ENCODE measurements at regions not wholly inside any gene's neighbourhood (a gene's known extent, or its start where the extent isn't known, plus 50 kb on each side); places are given as distances from the start of the nearest gene placed in this dataset.

GRCh38 chr5:165627548-165628170 lies 2122.2 kb downstream of the MAT2B start:
- Mint-ChIP-seq H3K4me1 (no peaks in the 10 kb centered on the region), H3K27me3 (no peaks in the 10 kb centered on the region), H3K27ac (no peak overlapping the region), H3K36me3 (no peaks in the 10 kb centered on the region), H3K9me3 (peaks cover 10% of the 10 kb centered on the region), H3K4me3 (no peak overlapping the region)
- no peak for DNase-seq

DNA sequence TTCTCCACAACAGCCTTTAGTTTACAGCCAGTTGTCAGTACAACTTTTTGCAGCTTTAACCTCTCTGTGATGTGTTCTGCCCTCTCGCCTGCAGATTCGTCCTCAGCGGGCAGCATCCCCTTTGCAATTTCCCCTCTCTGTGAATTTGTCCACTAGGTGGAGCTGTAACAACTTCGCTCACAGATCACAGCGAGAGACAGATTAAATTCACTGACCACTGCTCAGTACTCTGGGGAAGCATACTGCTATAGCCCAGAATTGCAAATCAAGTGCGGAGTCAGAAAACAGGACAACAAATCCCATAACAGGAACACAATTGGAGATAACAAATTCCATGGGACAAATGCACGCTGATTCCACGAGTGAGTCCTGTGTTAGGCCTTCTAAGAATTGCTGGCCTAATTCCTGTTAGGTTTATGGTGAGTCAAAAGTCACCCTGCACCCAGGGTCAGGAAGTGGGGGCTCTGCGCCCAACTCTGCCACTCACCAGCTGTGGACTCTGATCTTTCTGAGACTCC lies 2124.9 kb downstream of the MAT2B start:
- Mint-ChIP-seq H3K27me3 (no peaks in the 10 kb centered on the region), H3K4me1 (no peaks in the 10 kb centered on the region), H3K9me3 (peaks cover 3% of the 10 kb centered on the region), H3K4me3 (no peak overlapping the region), H3K27ac (no peak overlapping the region), H3K36me3 (no peaks in the 10 kb centered on the region)
- DNase-seq = peak; percentile 1

GRCh38 chr5:165631235-165631634 lies 2125.8 kb downstream of the MAT2B start:
- Mint-ChIP-seq H3K27me3 (no peaks in the 10 kb centered on the region), H3K36me3 (no peaks in the 10 kb centered on the region), H3K9me3 (peaks cover 3% of the 10 kb centered on the region), H3K4me3 (no peak overlapping the region), H3K27ac (no peak overlapping the region), H3K4me1 (no peaks in the 10 kb centered on the region)
- no peak for DNase-seq

DNA sequence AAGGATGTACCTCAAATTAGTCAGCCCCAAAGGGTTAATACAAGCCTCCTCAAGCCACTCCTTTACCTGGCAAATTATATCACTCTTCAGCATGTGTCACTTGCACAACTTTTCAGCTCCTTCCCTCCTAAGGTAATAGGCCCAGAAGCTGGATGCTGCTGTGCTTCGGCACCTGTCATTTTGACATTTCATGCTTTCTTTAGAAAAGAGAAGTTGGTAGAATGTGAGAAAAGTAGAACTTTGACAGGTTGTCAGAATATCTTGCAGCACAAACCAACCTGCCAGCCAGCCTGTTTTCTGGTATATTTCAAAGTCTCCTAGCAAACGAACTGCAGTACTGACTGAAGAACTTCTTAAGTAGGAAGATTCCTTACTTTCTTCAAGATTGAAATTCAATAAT lies 2136.9 kb downstream of the MAT2B start:
- H3K27ac Mint-ChIP-seq = no peak overlapping the region
- DNase-seq = no peak
- H3K36me3 Mint-ChIP-seq = no peaks in the 10 kb centered on the region
- H3K4me3 Mint-ChIP-seq = no peak overlapping the region
- no peaks in the 10 kb centered on the region for H3K27me3 Mint-ChIP-seq
- H3K4me1 Mint-ChIP-seq = no peaks in the 10 kb centered on the region
- H3K9me3 Mint-ChIP-seq = peaks cover 6% of the 10 kb centered on the region

DNA sequence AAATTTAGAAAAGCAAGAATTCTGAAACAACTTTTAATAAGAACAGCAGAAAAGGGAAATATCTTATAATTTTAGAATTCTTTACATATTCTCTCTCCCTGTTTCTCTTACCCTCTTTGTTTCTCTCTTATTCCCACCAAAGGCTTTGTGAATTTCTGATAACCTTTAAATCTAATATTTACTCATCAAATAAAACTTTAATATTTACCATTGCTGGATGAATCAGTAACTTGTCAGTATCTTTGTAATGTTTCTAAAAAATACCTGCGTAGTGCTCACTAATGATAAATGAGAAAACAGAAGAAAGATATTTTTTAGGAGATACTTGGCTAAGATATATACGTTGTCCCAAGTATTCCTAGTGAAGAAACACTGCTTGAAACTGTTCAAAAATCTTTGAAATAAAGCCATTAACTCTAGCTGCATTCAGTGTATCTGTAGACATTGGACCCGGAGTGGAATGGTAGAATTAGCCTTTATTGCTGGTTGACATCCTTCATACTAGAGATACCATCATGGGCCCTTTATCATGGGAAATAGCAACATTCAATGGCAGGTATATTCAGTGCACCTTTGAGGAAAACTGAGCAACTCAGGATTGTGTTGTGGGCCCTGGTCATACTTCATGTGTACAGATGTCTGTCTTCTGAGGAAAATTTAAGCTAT lies 2160.4 kb downstream of the MAT2B start:
- no peak for DNase-seq
- H3K4me1 Mint-ChIP-seq = no peaks in the 10 kb centered on the region
- H3K4me3 Mint-ChIP-seq = no peak overlapping the region
- H3K27me3 Mint-ChIP-seq = no peaks in the 10 kb centered on the region
- no peaks in the 10 kb centered on the region for H3K9me3 Mint-ChIP-seq
- H3K36me3 Mint-ChIP-seq = no peaks in the 10 kb centered on the region
- H3K27ac Mint-ChIP-seq = no peak overlapping the region

GRCh38 chr5:165673499-165673898 lies 2168.1 kb downstream of the MAT2B start:
- no peak for DNase-seq
- H3K27me3 Mint-ChIP-seq = no peaks in the 10 kb centered on the region
- H3K27ac Mint-ChIP-seq = no peak overlapping the region
- no peaks in the 10 kb centered on the region for H3K36me3 Mint-ChIP-seq
- H3K4me1 Mint-ChIP-seq = no peaks in the 10 kb centered on the region
- H3K4me3 Mint-ChIP-seq = no peak overlapping the region
- H3K9me3 Mint-ChIP-seq = peaks cover 9% of the 10 kb centered on the region

DNA sequence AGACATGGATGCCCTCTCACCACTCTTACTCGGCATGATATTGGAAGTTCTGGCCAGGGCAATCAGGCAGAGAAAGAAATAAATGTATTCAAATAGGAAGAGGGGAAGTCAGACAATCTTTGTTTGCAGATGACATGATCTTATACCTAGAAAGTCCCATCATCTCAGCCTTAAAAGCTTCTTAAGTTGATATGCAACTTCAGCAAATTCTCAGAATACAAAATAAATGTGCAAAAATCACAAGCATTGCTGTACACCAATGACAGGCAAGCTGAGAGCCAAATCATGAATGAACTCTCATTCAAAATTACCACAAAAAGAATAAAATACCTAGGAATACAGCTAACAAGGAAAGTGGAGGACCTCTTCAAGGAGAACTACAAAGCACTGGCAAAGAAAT lies 2190.4 kb downstream of the MAT2B start:
- Mint-ChIP-seq H3K36me3 (no peaks in the 10 kb centered on the region), H3K4me3 (no peak overlapping the region), H3K4me1 (no peaks in the 10 kb centered on the region), H3K27me3 (no peaks in the 10 kb centered on the region), H3K27ac (no peak overlapping the region), H3K9me3 (peaks cover 4% of the 10 kb centered on the region)
- DNase-seq = no peak

DNA sequence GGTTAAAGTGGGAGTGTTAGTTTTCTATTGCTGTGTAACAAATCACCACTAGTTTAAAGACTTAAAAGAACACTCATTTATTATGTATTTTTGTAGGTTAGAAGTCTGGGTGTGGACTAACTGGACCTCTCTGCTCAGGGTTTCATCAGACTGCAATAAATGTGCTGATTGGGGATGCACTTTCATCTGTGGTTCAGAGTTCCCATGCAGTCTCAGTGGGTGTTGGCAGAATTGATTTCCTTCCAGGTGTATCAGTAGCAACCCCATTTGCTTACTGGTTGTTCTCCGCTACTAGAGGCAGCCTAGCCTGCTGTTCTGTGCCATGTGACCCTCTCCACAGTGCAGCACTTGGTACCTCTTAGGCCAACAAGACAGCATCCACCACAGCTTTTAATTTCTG lies 2200.5 kb downstream of the MAT2B start:
- Mint-ChIP-seq H3K27me3 (no peaks in the 10 kb centered on the region), H3K4me3 (no peak overlapping the region), H3K9me3 (peaks cover 2% of the 10 kb centered on the region), H3K36me3 (no peaks in the 10 kb centered on the region), H3K4me1 (no peaks in the 10 kb centered on the region), H3K27ac (no peak overlapping the region)
- DNase-seq = no peak

GRCh38 chr5:165712011-165712410 lies 2206.6 kb downstream of the MAT2B start:
- Mint-ChIP-seq H3K36me3 (no peaks in the 10 kb centered on the region), H3K4me3 (no peak overlapping the region), H3K27ac (no peak overlapping the region), H3K9me3 (no peaks in the 10 kb centered on the region), H3K4me1 (no peaks in the 10 kb centered on the region), H3K27me3 (no peaks in the 10 kb centered on the region)
- no peak for DNase-seq

DNA sequence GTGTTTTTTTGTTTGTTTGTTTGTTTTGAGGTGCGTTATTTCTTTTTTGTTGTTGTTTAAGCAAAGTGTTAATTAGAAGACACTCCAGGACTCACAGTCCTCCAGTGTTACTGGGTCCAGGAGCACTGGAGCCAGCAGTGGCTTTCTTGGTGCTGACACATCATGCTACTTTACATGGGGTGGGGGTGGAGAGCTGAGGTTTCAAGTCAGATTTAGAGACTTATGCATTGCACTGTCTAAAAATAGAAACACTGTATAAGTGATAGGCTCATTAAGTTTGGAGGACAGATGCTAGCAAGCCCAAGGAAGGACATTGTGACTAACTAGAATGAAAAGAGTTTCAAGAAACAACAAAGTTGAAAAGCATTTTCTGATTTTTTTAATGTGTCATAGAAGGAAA lies 2209.2 kb downstream of the MAT2B start:
- Mint-ChIP-seq H3K27me3 (no peaks in the 10 kb centered on the region), H3K27ac (no peak overlapping the region), H3K4me3 (no peak overlapping the region), H3K9me3 (no peaks in the 10 kb centered on the region), H3K36me3 (no peaks in the 10 kb centered on the region), H3K4me1 (no peaks in the 10 kb centered on the region)
- DNase-seq = no peak

DNA sequence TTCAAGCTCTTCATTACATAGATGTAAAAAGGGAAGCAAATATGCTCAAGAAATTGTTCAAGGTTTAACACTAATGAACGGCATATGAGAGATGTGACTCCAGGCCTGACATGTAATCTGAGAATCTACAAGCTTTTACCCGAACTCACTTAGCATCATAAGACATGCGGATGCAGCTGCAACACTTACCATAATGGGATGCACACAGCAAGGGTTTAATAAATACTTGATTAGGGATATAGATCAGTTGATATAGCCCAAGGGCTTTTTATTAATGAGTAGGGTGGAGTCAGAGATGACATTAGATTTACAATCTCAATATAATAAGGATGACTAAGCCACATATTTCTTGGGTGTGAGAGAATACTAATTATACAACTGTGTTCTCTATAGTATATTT lies 2215.5 kb downstream of the MAT2B start:
- Mint-ChIP-seq H3K4me3 (no peak overlapping the region), H3K27ac (no peak overlapping the region), H3K4me1 (no peaks in the 10 kb centered on the region), H3K36me3 (no peaks in the 10 kb centered on the region), H3K9me3 (peaks cover 5% of the 10 kb centered on the region), H3K27me3 (no peaks in the 10 kb centered on the region)
- no peak for DNase-seq

GRCh38 chr5:165722401-165722800 lies 2217.0 kb downstream of the MAT2B start:
- H3K4me3 Mint-ChIP-seq = no peak overlapping the region
- H3K9me3 Mint-ChIP-seq = peaks cover 5% of the 10 kb centered on the region
- DNase-seq = no peak
- H3K27ac Mint-ChIP-seq = no peak overlapping the region
- H3K27me3 Mint-ChIP-seq = no peaks in the 10 kb centered on the region
- no peaks in the 10 kb centered on the region for H3K4me1 Mint-ChIP-seq
- H3K36me3 Mint-ChIP-seq = no peaks in the 10 kb centered on the region

DNA sequence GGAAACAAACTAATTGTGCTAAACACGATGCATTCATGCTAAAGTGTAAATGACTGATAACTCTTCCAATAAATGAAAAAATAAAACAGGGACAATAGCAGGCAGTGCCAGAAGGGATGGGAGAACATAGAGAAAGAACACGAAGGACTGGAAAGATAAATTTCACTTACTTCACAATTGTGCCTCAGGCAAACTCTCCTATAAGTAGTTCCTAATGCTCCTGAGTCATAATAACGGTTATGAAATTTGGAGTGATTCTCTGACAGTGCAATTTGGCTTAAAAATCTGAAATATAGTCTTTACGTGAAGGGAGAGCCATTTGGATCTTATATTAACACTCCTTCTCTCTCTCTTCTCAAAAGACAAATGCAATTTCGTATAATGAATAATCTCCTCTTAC lies 2218.5 kb downstream of the MAT2B start:
- DNase-seq = no peak
- no peak overlapping the region for H3K4me3 Mint-ChIP-seq
- no peaks in the 10 kb centered on the region for H3K27me3 Mint-ChIP-seq
- H3K36me3 Mint-ChIP-seq = no peaks in the 10 kb centered on the region
- H3K27ac Mint-ChIP-seq = no peak overlapping the region
- H3K4me1 Mint-ChIP-seq = no peaks in the 10 kb centered on the region
- H3K9me3 Mint-ChIP-seq = peaks cover 5% of the 10 kb centered on the region

- H3K4me1 Mint-ChIP-seq = no peaks in the 10 kb centered on the region
- no peak overlapping the region for H3K27ac Mint-ChIP-seq
- H3K9me3 Mint-ChIP-seq = peaks cover 5% of the 10 kb centered on the region
- H3K36me3 Mint-ChIP-seq = no peaks in the 10 kb centered on the region
- H3K4me3 Mint-ChIP-seq = no peak overlapping the region
- DNase-seq = no peak
- no peaks in the 10 kb centered on the region for H3K27me3 Mint-ChIP-seq
These were observed 2223.0 kb downstream of the MAT2B start for GRCh38 chr5:165728425-165728824.

- Mint-ChIP-seq H3K27me3 (no peaks in the 10 kb centered on the region), H3K9me3 (peaks cover 9% of the 10 kb centered on the region)
These were observed 2230.0 kb downstream of the MAT2B start for GRCh38 chr5:165735388-165735787.

DNA sequence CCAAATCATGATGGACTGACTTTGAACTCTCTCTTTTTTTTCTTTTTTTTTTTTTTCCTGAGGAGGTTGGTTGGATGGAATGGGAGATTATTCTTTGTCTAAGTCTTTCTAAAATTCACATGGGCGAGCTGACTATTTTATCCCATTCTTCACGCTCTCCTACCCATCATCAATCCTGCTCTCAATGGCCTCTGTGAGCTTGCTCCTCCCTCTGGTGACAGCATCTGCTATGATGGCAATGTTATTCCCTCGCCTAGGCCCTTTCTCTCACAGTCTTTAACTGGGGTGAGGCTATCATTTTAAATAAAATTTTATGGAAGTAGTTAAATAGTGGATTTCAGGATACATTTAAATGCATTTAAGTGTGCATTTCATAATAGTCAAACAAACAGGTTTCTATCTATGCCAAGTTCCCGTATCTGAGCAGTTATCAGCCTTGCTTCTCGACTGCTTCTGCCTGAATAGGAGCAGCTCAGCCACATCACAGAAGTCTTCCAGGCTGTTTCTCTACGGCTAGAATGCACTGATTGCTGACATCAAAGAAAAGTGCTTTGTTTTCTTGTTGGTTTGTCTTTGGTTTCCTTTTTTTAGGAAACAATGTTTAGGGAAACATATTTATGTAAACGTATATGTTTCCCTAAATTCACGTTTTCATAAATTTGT lies 2233.8 kb downstream of the MAT2B start:
- Mint-ChIP-seq H3K36me3 (no peaks in the 10 kb centered on the region), H3K4me1 (no peaks in the 10 kb centered on the region), H3K27me3 (no peaks in the 10 kb centered on the region), H3K4me3 (no peak overlapping the region), H3K27ac (no peak overlapping the region), H3K9me3 (peaks cover 6% of the 10 kb centered on the region)
- no peak for DNase-seq

More at GRCh38 chr5:165735388-165735787, 2230.0 kb downstream of the MAT2B start:
- H3K4me1 Mint-ChIP-seq = no peaks in the 10 kb centered on the region
- no peak for DNase-seq
- no peaks in the 10 kb centered on the region for H3K36me3 Mint-ChIP-seq
- no peak overlapping the region for H3K4me3 Mint-ChIP-seq
- no peak overlapping the region for H3K27ac Mint-ChIP-seq

Data from activated naive CD8-positive, alpha-beta T cell treated with anti-CD3 and anti-CD28 coated beads for 36 hours (primary cell).